Esophagus squamous epithelium (tissue), 5 donors: ENCODE measurements at regions not wholly inside any gene's neighbourhood (a gene's known extent, or its start where the extent isn't known, plus 50 kb on each side); places are given as distances from the start of the nearest gene placed in this dataset.
"Not testable (repeated sequence)": the region's sequence is repeated elsewhere in the genome, so short reads cannot be mapped to it uniquely, and the experiment has no call there.

Experiments
- DNase-seq: peaks from one replicate; lab custom pipeline; 2025; lab: John Stamatoyannopoulos, UW
- H3K27ac ChIP-seq, 4 donors: fragments of 200-600 bp; sonication (generic); one replicate each; pipeline ENCODE4 v1.5.1; 2016 to 2019; ENCODE audit warnings: mild to moderate bottlenecking in 1 of 4
- H3K27me3 ChIP-seq, 4 donors: fragments of 200-600 bp; sonication (generic); 1 replicate in 3 of 4; 2 replicates in 1 of 4; pipeline versions ENCODE4 v1.5.1 to v1.6.0; 2017 to 2021; ENCODE audit warnings: antibody characterized with exemption in 1 of 4
- H3K36me3 ChIP-seq, 3 donors: fragments of 200-600 bp; sonication (generic); one replicate each; pipeline ENCODE4 v1.5.1; 2016 to 2019
- H3K4me1 ChIP-seq, 3 donors: fragments of 200-600 bp; sonication (generic); one replicate each; pipeline ENCODE4 v1.5.1; 2017 to 2019
- H3K4me3 ChIP-seq, 4 donors: fragments of 200-600 bp; sonication (generic); 1 replicate in 3 of 4; 2 replicates in 1 of 4; pipeline ENCODE4 v1.5.1; 2016 to 2019; ENCODE audit warnings: mild to moderate bottlenecking in 2 of 4, moderate library complexity in 1 of 4
- H3K9me3 ChIP-seq, 3 donors: fragments of 200-600 bp; sonication (generic); one replicate each; pipeline ENCODE4 v1.5.1; 2016 to 2019
- CTCF ChIP-seq, 6 experiments: fragments of 450-650 bp in 4 of 6; fragments of 200-600 bp in 2 of 6; sonication (generic) in 2 of 6; IDR thresholded peaks; one replicate each; pipeline ENCODE4 v1.5.1; 2016 to 2019; ENCODE audit warnings: antibody characterized with exemption in 6 of 6, mild to moderate bottlenecking in 4 of 6, moderate library complexity in 4 of 6
- POLR2A ChIP-seq, 4 donors: fragments of 450-650 bp; IDR thresholded peaks; one replicate each; pipeline ENCODE4 v1.6.1; 2017; ENCODE audit warnings: antibody characterized with exemption in 4 of 4, mild to moderate bottlenecking in 4 of 4, moderate library complexity in 3 of 4
- WGBS, 2 donors: methylation state at CpG; one replicate each; pipeline ENCODE4 v1.1.5; 2018; 5-methylcytosine and 5-hydroxymethylcytosine counted together
- intact Hi-C: fragments of 100-400 bp; cut with DNase I; formaldehyde crosslinking; loops from one replicate; pipeline ENCODE4 v1.15.0; 2022
- donor health status: DM: yes; HTN: yes; CAD: no.

DNA sequence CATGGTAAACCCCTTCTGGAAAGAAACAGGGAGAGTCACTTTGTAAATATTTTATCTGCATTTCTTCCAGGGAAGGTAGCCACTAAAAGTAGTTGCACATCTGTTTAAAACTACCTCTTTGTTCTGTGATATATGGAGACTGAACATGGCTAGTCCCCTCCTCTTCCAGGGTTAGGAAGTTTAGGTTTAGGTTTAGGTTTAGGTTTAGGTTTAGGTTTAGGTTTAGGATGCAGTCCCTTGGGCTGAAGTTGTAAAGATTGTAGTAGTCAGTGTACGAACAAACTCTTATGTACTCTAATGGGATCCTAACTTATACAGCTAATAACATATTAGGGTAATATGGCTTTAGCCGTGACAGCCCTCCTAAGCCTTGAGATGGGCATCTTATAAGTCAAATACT lies 880.2 kb upstream of the TMEFF2 start:
- Histone ChIP-seq H3K4me1 (no peaks in the 10 kb centered on the region), H3K27me3 (no peaks in the 10 kb centered on the region), H3K4me3 (no peak overlapping the region), H3K36me3 (no peaks in the 10 kb centered on the region), H3K9me3 (peaks cover 0 to 5% (median 3%) of the 10 kb centered on the region in 3 donors), H3K27ac (no peak overlapping the region)
- TF ChIP-seq POLR2A (IDR thresholded peaks at IDR 0.05): no peak
- no peak for TF ChIP-seq CTCF (IDR thresholded peaks at IDR 0.05)
- DNase-seq: no peak
- intact Hi-C loops: no loop called here
- WGBS, 2 donors: 73 to 78% methylated on average over 2 of the region's 2 CpGs

- H3K4me3 ChIP-seq: no peak overlapping the region
- H3K27me3 ChIP-seq: no peaks in the 10 kb centered on the region
- no peaks in the 10 kb centered on the region for H3K36me3 ChIP-seq
- no peak for TF ChIP-seq POLR2A (IDR thresholded peaks at IDR 0.05)
- no peak for TF ChIP-seq CTCF (IDR thresholded peaks at IDR 0.05)
- no peak overlapping the region for H3K27ac ChIP-seq
- 33 to 100% methylated on average over 1 of the region's 3 CpGs for WGBS, 2 donors
- no peak for DNase-seq
- intact Hi-C loops: no loop called here
- peaks cover 0 to 5% (median 3%) of the 10 kb centered on the region in 3 donors for H3K9me3 ChIP-seq
- no peaks in the 10 kb centered on the region for H3K4me1 ChIP-seq
Observed at GRCh38 chr2:193072647-193073046, 877.9 kb upstream of the TMEFF2 start.

- DNase-seq, H3K27me3 ChIP-seq, H3K9me3 ChIP-seq, H3K4me3 ChIP-seq, H3K4me1 ChIP-seq, intact Hi-C loops, H3K36me3 ChIP-seq, H3K27ac ChIP-seq: not testable (repeated sequence)
- WGBS, 2 donors: 66 to 72% methylated on average over 3 of the region's 3 CpGs
Observed at GRCh38 chr2:193025556-193025955, 830.8 kb upstream of the TMEFF2 start.

DNA sequence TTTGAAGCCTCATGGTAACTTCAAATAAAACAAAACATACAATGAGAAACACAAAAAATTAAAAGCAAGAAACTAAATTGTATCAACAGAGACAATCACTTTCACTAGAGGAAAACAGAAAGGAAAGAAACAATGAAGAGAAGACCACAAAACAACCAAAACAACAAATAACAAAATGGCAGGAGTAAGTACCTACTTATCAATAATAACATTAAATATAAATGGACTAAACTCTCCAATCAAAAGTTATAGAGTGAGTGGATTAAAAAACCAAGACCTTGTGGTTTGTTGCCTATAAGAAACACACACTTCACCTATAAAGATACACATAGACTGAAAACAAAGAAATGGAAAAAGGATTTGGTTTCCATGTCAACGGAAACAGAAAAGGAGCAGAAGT lies 830.1 kb upstream of the TMEFF2 start:
- H3K9me3 ChIP-seq: peaks cover 0 to 6% (median 0%) of the 10 kb centered on the region in 3 donors
- WGBS, 2 donors: 72 to 82% methylated on average over 1 of the region's 1 CpG
- no peak for DNase-seq
- H3K27ac ChIP-seq: no peak overlapping the region
- no peak overlapping the region for H3K4me3 ChIP-seq
- no peaks in the 10 kb centered on the region for H3K36me3 ChIP-seq
- TF ChIP-seq CTCF (IDR thresholded peaks at IDR 0.05): no peak
- no peak for TF ChIP-seq POLR2A (IDR thresholded peaks at IDR 0.05)
- no peaks in the 10 kb centered on the region for H3K4me1 ChIP-seq
- H3K27me3 ChIP-seq: no peaks in the 10 kb centered on the region
- intact Hi-C loops: no loop called here

DNA sequence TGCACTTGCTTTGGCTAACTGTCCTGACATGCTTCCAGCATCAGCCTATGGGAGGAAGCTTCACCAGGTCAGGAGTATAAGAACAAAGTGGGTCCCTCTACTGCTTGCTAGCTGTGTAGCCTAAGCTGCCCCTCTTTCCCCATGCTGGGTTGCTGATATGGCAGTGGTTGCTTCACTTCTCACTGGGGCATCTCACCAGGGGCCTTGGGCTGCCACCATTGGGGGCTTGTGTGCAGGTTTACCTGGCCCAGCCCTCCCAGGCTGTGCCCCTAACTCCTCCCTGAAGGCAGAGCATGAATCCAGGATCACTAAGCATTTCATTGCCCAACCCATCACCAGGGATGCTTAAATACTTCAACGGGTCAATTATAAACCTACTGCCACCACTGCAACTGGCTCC lies 817.1 kb upstream of the TMEFF2 start:
- intact Hi-C loops: no loop called here

More for the DNA sequence above, 817.1 kb upstream of the TMEFF2 start:
- WGBS, 2 donors: 100% methylated on average over 1 of the region's 1 CpG; no CpG with 5 or more reads in 1 of the 2 donors
- Histone ChIP-seq H3K4me3 (no peak overlapping the region), H3K27me3 (no peaks in the 10 kb centered on the region), H3K4me1 (no peaks in the 10 kb centered on the region), H3K27ac (no peak overlapping the region), H3K36me3 (no peaks in the 10 kb centered on the region), H3K9me3 (no peaks in the 10 kb centered on the region)
- DNase-seq: no peak
- TF ChIP-seq CTCF (IDR thresholded peaks at IDR 0.05): no peak
- TF ChIP-seq POLR2A (IDR thresholded peaks at IDR 0.05): no peak
